ENCODE measurements at regions not wholly inside any gene's neighbourhood (a gene's known extent, or its start where the extent isn't known, plus 50 kb on each side); places are given as distances from the start of the nearest gene placed in this dataset.

- no peak for DNase-seq (ENCODE audit: low read depth in 1 of 2, low spot score in 1 of 2)
- Histone ChIP-seq H3K27me3 (ENCODE audit: insufficient read depth, poor library complexity, severe bottlenecking) (no peaks in the 10 kb centered on the region), H3K4me3 (replicated peaks; ENCODE audit: insufficient read depth, low read length) (no peak overlapping the region), H3K27ac (replicated peaks) (no peak overlapping the region)
- no peak for TF ChIP-seq REST (IDR thresholded peaks at IDR 0.05; ENCODE audit: insufficient replicate concordance, low read depth)
- no peak for TF ChIP-seq CTCF (IDR thresholded peaks at IDR 0.05; ENCODE audit: insufficient read depth, low read length)
- TF ChIP-seq POLR2AphosphoS5 (IDR thresholded peaks at IDR 0.05; ENCODE audit: low read depth) = no peak
- TF ChIP-seq GABPA (IDR thresholded peaks at IDR 0.05; ENCODE audit: low read depth) = no peak
- no peak for TF ChIP-seq SPI1 (IDR thresholded peaks at IDR 0.05; ENCODE audit: borderline replicate concordance, low read depth)
Measured at GRCh38 chr4:66855956-66856355, 689.3 kb downstream of the CENPC start.

- H3K27me3 ChIP-seq (ENCODE audit: insufficient read depth, poor library complexity, severe bottlenecking) = no peaks in the 10 kb centered on the region
- DNase-seq (ENCODE audit: low read depth in 1 of 2, low spot score in 1 of 2) = no peak
- H3K27ac ChIP-seq (replicated peaks) = no peak overlapping the region
- no peak overlapping the region for H3K4me3 ChIP-seq (replicated peaks; ENCODE audit: insufficient read depth, low read length)
- TF ChIP-seq REST (IDR thresholded peaks at IDR 0.05; ENCODE audit: insufficient replicate concordance, low read depth) = no peak
- no peak for TF ChIP-seq POLR2AphosphoS5 (IDR thresholded peaks at IDR 0.05; ENCODE audit: low read depth)
- TF ChIP-seq CTCF (IDR thresholded peaks at IDR 0.05; ENCODE audit: insufficient read depth, low read length) = no peak
- no peak for TF ChIP-seq GABPA (IDR thresholded peaks at IDR 0.05; ENCODE audit: low read depth)
- TF ChIP-seq SPI1 (IDR thresholded peaks at IDR 0.05; ENCODE audit: borderline replicate concordance, low read depth) = no peak
Measured at GRCh38 chr4:66853845-66854244, 691.5 kb downstream of the CENPC start.

- no peak for DNase-seq (ENCODE audit: low read depth in 1 of 2, low spot score in 1 of 2)
- Histone ChIP-seq H3K27ac (replicated peaks) (no peak overlapping the region), H3K4me3 (replicated peaks; ENCODE audit: insufficient read depth, low read length) (no peak overlapping the region), H3K27me3 (ENCODE audit: insufficient read depth, poor library complexity, severe bottlenecking) (no peaks in the 10 kb centered on the region)
- TF ChIP-seq CTCF (IDR thresholded peaks at IDR 0.05; ENCODE audit: insufficient read depth, low read length) (no peak), SPI1 (IDR thresholded peaks at IDR 0.05; ENCODE audit: borderline replicate concordance, low read depth) (no peak), GABPA (IDR thresholded peaks at IDR 0.05; ENCODE audit: low read depth) (no peak)
Measured at GRCh38 chr4:66852843-66853242, 692.5 kb downstream of the CENPC start.

GRCh38 chr4:66849596-66849995 is 695.7 kb downstream of the CENPC start:
- Histone ChIP-seq H3K27ac (replicated peaks) (no peak overlapping the region), H3K27me3 (ENCODE audit: insufficient read depth, poor library complexity, severe bottlenecking) (no peaks in the 10 kb centered on the region)
- no peak for TF ChIP-seq GABPA (IDR thresholded peaks at IDR 0.05; ENCODE audit: low read depth)
- no peak for TF ChIP-seq SPI1 (IDR thresholded peaks at IDR 0.05; ENCODE audit: borderline replicate concordance, low read depth)
- TF ChIP-seq CTCF (IDR thresholded peaks at IDR 0.05; ENCODE audit: insufficient read depth, low read length) = no peak
- no peak for TF ChIP-seq REST (IDR thresholded peaks at IDR 0.05; ENCODE audit: insufficient replicate concordance, low read depth)
- TF ChIP-seq POLR2AphosphoS5 (IDR thresholded peaks at IDR 0.05; ENCODE audit: low read depth) = no peak

More at GRCh38 chr4:66849596-66849995, 695.7 kb downstream of the CENPC start:
- no peak for DNase-seq (ENCODE audit: low read depth in 1 of 2, low spot score in 1 of 2)
- no peak overlapping the region for H3K4me3 ChIP-seq (replicated peaks; ENCODE audit: insufficient read depth, low read length)

All from HL-60 (cell line).